ENCODE measurements at regions not wholly inside any gene's neighbourhood (a gene's known extent, or its start where the extent isn't known, plus 50 kb on each side); places are given as distances from the start of the nearest gene placed in this dataset.

DNA sequence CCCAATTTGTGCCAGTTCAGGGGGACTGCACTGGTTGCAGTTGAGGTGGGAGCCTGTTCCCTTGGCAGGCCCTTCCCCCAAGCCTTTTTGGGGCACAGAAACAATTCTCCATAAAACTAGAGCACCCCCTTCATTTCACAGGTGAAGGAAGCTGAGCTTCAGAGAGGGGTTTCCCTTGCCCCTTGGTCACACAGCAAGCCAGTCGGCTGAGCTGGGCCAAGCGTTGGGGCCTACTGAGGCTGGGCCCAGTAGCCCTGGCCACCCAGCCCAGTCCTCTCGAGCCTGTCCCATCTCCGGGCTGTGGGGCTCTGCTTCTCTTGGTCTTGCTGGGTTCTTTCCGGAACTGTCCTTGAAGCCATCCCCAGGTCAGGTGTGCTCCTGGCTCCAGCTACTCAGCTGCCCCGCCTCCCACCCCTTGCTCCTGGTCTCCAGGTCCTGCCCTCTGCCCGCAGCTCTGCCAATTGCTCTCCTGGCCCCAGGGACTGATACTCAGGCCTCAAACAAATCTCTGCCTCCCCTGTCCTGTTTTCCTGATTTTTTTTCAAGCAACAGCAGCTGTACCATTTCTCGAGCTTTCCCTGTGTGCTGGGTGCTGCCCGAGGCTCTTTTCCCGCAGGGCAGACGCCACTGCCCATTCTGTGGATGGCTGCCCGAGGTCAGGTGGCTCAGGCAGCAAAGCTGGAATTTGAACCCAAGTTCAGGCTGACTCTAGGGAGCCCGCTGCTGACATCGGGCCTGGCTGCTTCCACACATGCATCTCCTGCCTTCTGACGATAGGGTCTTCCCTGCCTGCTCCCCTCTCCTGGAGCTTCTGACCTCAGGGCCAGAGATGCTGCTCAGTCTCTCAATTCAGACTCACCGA is 87.4 kb upstream of the NKD1 start:
- TF ChIP-seq CTCF (IDR thresholded peaks at IDR 0.05), result no peak
- DNase-seq, result no peak
- Mint-ChIP-seq H3K4me3 (no peak overlapping the region), H3K27me3 (ENCODE audit: insufficient read depth) (peaks cover 45% of the 10 kb centered on the region), H3K27ac (no peak overlapping the region), H3K4me1 (ENCODE audit: low read depth) (no peaks in the 10 kb centered on the region), H3K9me3 (no peaks in the 10 kb centered on the region), H3K36me3 (ENCODE audit: low read depth) (no peaks in the 10 kb centered on the region)

GRCh38 chr16:50459496-50460080 is 88.6 kb upstream of the NKD1 start:
- DNase-seq, result no peak
- Mint-ChIP-seq H3K36me3 (ENCODE audit: low read depth) (no peaks in the 10 kb centered on the region), H3K4me1 (ENCODE audit: low read depth) (no peaks in the 10 kb centered on the region), H3K9me3 (no peaks in the 10 kb centered on the region), H3K4me3 (no peak overlapping the region), H3K27ac (no peak overlapping the region), H3K27me3 (ENCODE audit: insufficient read depth) (peaks cover 41% of the 10 kb centered on the region)
- no peak for TF ChIP-seq CTCF (IDR thresholded peaks at IDR 0.05)

- Mint-ChIP-seq H3K4me1 (ENCODE audit: low read depth) (no peaks in the 10 kb centered on the region), H3K27ac (no peak overlapping the region), H3K36me3 (ENCODE audit: low read depth) (no peaks in the 10 kb centered on the region), H3K27me3 (ENCODE audit: insufficient read depth) (peaks cover 41% of the 10 kb centered on the region), H3K4me3 (no peak overlapping the region), H3K9me3 (no peaks in the 10 kb centered on the region)
- no peak for TF ChIP-seq CTCF (IDR thresholded peaks at IDR 0.05)
- no peak for DNase-seq
These were observed 89.3 kb upstream of the NKD1 start for GRCh38 chr16:50458667-50459495.

DNA sequence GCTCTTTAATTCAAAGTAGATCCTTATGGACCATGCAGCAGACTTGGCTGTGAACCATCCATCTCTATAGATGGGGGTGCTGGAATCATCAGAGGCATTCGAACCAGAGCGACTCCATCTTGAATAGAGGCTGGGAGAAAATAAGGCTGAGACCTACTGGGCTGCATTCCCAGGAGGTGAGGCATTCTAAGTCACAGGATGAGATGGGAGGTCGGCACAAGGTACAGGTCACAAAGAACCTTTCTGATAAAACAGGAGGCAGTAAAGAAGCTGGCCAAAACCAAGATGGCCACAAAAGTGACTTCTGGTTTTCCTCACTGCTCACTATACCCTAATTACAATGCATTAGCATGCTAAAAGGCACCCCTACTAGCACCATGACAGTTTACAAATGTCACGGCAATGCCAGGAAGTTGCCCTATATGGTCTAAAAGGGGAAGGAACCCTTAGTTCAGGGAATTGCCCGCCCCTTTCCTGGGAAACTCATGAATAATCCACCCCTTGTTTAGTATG is 89.2 kb upstream of the BRD7 start:
- TF ChIP-seq CTCF (IDR thresholded peaks at IDR 0.05), result no peak
- peaks cover 33% of the 10 kb centered on the region for H3K27me3 Mint-ChIP-seq (ENCODE audit: insufficient read depth)
- H3K9me3 Mint-ChIP-seq, result no peaks in the 10 kb centered on the region
- no peaks in the 10 kb centered on the region for H3K4me1 Mint-ChIP-seq (ENCODE audit: low read depth)
- no peak overlapping the region for H3K27ac Mint-ChIP-seq
- H3K4me3 Mint-ChIP-seq, result no peak overlapping the region
- H3K36me3 Mint-ChIP-seq (ENCODE audit: low read depth), result no peaks in the 10 kb centered on the region
- no peak for DNase-seq

DNA sequence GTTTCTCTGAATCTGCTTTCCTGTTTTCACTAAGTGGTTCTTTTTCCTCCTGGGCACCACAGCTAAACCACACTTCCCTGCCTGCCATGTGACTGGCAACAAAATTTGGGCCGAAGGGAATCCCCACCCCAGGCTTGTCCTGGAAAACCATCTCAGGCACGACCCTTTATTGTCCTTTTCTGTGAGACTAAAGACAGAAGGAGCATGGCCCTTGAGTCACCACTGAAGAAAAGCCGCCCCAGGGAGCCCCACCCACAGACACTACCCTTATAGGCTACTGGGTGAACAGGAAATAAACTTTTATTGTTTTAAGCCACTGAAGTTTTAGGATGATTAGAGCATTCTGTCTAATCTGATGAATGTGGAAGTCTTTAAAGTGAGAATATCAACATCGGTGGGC is 88.6 kb upstream of the BRD7 start:
- Mint-ChIP-seq H3K4me3 (no peak overlapping the region), H3K4me1 (ENCODE audit: low read depth) (no peaks in the 10 kb centered on the region), H3K27ac (no peak overlapping the region), H3K9me3 (no peaks in the 10 kb centered on the region), H3K36me3 (ENCODE audit: low read depth) (no peaks in the 10 kb centered on the region), H3K27me3 (ENCODE audit: insufficient read depth) (peaks cover 31% of the 10 kb centered on the region)
- no peak for TF ChIP-seq CTCF (IDR thresholded peaks at IDR 0.05)
- DNase-seq, result no peak
